NAMALWA (cell line): ENCODE measurements at regions not wholly inside any gene's neighbourhood (a gene's known extent, or its start where the extent isn't known, plus 50 kb on each side); places are given as distances from the start of the nearest gene placed in this dataset.

Experiments used
- DNase-seq: peaks from one replicate; pipeline ENCODE4 v3.0.0-alpha.2; 2015; ENCODE audit warnings: low spot score

- DNase-seq = no peak
Measured at GRCh38 chr18:73852789-73853549, 294.7 kb downstream of the FBXO15 start.

GRCh38 chr18:73850782-73851181, 296.9 kb downstream of the FBXO15 start:
- no peak for DNase-seq

- DNase-seq = no peak
Measured at GRCh38 chr18:73848656-73849055, 299.0 kb downstream of the FBXO15 start.

- DNase-seq = no peak
Measured at GRCh38 chr18:73843455-73843854, 304.2 kb downstream of the FBXO15 start.

GRCh38 chr18:73842795-73843394, 304.7 kb downstream of the FBXO15 start:
- DNase-seq = peak; percentile 70

- peak; percentile 9 for DNase-seq
Measured at GRCh38 chr18:73841661-73842060, 306.0 kb downstream of the FBXO15 start.

GRCh38 chr18:73840319-73840945, 307.2 kb downstream of the FBXO15 start:
- DNase-seq = no peak

- no peak for DNase-seq
Measured at GRCh38 chr18:73839441-73839840, 308.2 kb downstream of the FBXO15 start.

GRCh38 chr18:73838107-73838506, 309.5 kb downstream of the FBXO15 start:
- DNase-seq = no peak

GRCh38 chr18:73835656-73836364, 311.8 kb downstream of the FBXO15 start:
- DNase-seq = no peak

- no peak for DNase-seq
Measured at GRCh38 chr18:73835039-73835438, 312.6 kb downstream of the FBXO15 start.

- DNase-seq = no peak
Measured at GRCh38 chr18:73831688-73832087, 315.9 kb downstream of the FBXO15 start.

- no peak for DNase-seq
Measured at GRCh38 chr18:73829146-73829545, 318.5 kb downstream of the FBXO15 start.

- DNase-seq = no peak
Measured at GRCh38 chr18:73827801-73828200, 319.8 kb downstream of the FBXO15 start.

- no peak for DNase-seq
Measured at GRCh38 chr18:73826098-73826497, 321.5 kb downstream of the FBXO15 start.

GRCh38 chr18:73824671-73825070, 323.0 kb downstream of the FBXO15 start:
- DNase-seq = no peak

- DNase-seq = no peak
Measured at GRCh38 chr18:73812423-73812822, 335.2 kb downstream of the FBXO15 start.

GRCh38 chr18:73807551-73808192, 340.0 kb downstream of the FBXO15 start:
- no peak for DNase-seq

GRCh38 chr18:73805991-73806390, 341.6 kb downstream of the FBXO15 start:
- no peak for DNase-seq

GRCh38 chr18:73797419-73797818, 350.2 kb downstream of the FBXO15 start:
- DNase-seq = no peak

GRCh38 chr18:73793386-73793785, 354.2 kb downstream of the FBXO15 start:
- no peak for DNase-seq

- DNase-seq = no peak
Measured at GRCh38 chr18:73791081-73791480, 356.6 kb downstream of the FBXO15 start.
